Osteoblast (primary cell): ENCODE measurements at regions not wholly inside any gene's neighbourhood (a gene's known extent, or its start where the extent isn't known, plus 50 kb on each side); places are given as distances from the start of the nearest gene placed in this dataset.

ENCODE experiments used
- DNase-seq: peaks from one replicate; pipeline ENCODE4 v3.0.0; 2011; ENCODE audit warnings: low spot score, mixed read lengths; ENCODE audit not compliant: insufficient read length; ENCODE audit errors: missing footprints
- H2AFZ ChIP-seq: 2 replicates; pipeline ENCODE4 v1.6.0; 2011; ENCODE audit warnings: mild to moderate bottlenecking, low read length
- H3K27ac ChIP-seq: 2 replicates; pipeline ENCODE4 v1.5.1; 2011; ENCODE audit warnings: mild to moderate bottlenecking, low read depth, low read length, moderate library complexity
- H3K27me3 ChIP-seq: 2 replicates; pipeline ENCODE4 v1.6.0; 2012; ENCODE audit warnings: mild to moderate bottlenecking, control low read depth, inconsistent platforms, low read length, moderate library complexity; ENCODE audit not compliant: insufficient read depth
- H3K36me3 ChIP-seq: 2 replicates; pipeline ENCODE4 v1.5.1; 2011; ENCODE audit warnings: mild to moderate bottlenecking, low read length, control low read depth, moderate library complexity; ENCODE audit not compliant: insufficient read depth
- H3K4me1 ChIP-seq: 2 replicates; pipeline ENCODE4 v1.5.1; 2011; ENCODE audit warnings: mild to moderate bottlenecking, low read length, control low read depth, moderate library complexity; ENCODE audit not compliant: insufficient read depth
- H3K4me2 ChIP-seq: 2 replicates; pipeline ENCODE4 v1.6.0; 2011; ENCODE audit warnings: mild to moderate bottlenecking, low read length; ENCODE audit not compliant: insufficient read depth
- H3K4me3 ChIP-seq: fragments of 200-600 bp; sonication (generic); 3 replicates; pipeline ENCODE4 v1.5.1; 2012; ENCODE audit warnings: mild to moderate bottlenecking, low read length, inconsistent platforms; ENCODE audit not compliant: insufficient read depth
- H3K79me2 ChIP-seq: 2 replicates; pipeline ENCODE4 v1.6.0; 2012; ENCODE audit warnings: mild to moderate bottlenecking, low read length, control low read depth, inconsistent platforms; ENCODE audit not compliant: insufficient read depth
- H3K9me3 ChIP-seq: 2 replicates; pipeline ENCODE4 v1.5.1; 2011; ENCODE audit warnings: low read depth, low read length, control low read depth
- H4K20me1 ChIP-seq: 2 replicates; pipeline ENCODE4 v1.6.0; 2012; ENCODE audit warnings: mild to moderate bottlenecking, low read length, control low read depth; ENCODE audit not compliant: insufficient read depth
- TF ChIP-seq, protein P1 (sequence below): IDR thresholded peaks from 2 replicates; pipeline ENCODE4 v1.5.1; 2011; ENCODE audit warnings: mild to moderate bottlenecking, low read depth, low read length, moderate library complexity; ENCODE audit errors: extremely low read depth

DNA sequence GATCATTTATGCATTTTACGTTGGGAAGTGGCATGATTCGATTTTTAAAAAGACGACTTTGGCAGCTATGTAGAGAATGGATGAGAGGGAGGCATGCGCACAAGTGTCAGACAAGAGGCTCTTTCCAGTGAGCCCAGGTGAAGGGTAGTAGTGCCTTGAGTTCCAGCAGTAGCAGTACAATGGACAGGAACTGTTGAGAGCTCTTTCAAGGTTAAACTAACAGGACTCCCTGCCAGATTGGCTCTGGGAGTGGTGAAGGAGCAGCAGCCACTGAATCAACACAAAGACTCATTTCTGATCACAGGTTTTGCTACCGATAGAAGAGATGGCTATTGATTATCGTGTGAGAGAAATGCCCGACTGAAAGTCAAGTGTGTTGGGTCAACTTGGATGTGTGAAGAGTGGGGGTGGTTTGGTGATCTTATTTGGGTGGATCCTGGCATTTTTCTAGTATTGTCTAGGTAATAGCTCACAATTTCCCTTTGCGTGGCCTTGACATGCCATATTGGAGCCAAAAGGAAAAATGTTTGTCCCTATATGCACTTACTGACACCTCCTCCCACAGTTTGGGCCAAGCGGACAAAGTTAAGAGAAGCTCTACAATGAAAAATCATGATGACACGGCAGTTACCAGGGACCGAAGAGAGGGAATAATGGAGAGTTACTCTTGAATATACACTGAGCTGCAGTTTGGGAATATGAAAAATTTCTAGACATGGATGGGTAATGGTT lies 81.6 kb upstream of the MDFIC2 start:
- Histone ChIP-seq H3K4me3 (no peak overlapping the region), H4K20me1 (no peaks in the 10 kb centered on the region), H3K9me3 (no peaks in the 10 kb centered on the region), H3K79me2 (no peaks in the 10 kb centered on the region), H3K36me3 (no peaks in the 10 kb centered on the region), H2AFZ (no peak overlapping the region), H3K27me3 (no peaks in the 10 kb centered on the region), H3K27ac (no peak overlapping the region), H3K4me2 (no peak overlapping the region), H3K4me1 (no peaks in the 10 kb centered on the region)
- TF ChIP-seq, protein P1, sequence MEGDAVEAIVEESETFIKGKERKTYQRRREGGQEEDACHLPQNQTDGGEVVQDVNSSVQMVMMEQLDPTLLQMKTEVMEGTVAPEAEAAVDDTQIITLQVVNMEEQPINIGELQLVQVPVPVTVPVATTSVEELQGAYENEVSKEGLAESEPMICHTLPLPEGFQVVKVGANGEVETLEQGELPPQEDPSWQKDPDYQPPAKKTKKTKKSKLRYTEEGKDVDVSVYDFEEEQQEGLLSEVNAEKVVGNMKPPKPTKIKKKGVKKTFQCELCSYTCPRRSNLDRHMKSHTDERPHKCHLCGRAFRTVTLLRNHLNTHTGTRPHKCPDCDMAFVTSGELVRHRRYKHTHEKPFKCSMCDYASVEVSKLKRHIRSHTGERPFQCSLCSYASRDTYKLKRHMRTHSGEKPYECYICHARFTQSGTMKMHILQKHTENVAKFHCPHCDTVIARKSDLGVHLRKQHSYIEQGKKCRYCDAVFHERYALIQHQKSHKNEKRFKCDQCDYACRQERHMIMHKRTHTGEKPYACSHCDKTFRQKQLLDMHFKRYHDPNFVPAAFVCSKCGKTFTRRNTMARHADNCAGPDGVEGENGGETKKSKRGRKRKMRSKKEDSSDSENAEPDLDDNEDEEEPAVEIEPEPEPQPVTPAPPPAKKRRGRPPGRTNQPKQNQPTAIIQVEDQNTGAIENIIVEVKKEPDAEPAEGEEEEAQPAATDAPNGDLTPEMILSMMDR: no peak
- no peak for DNase-seq

DNA sequence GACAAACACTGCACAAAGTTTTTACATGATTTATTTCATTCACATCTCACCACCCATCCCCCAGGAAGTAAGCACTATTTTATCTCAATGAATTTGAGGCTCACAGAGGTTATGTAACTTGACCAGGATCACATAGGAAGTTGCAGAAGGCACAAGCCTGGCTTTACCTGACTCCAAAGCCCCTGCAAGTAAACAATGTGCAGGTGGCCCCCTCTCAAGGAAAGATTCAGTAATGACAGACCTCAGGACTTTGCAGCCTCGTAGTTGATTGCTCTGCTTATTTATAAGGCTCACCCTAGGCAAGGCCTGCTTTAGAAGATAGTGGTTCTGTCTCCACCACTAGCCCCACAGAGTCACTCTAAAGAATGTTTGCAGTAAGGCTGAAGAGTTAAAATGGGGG lies 79.8 kb upstream of the MDFIC2 start:
- Histone ChIP-seq H3K4me3 (no peak overlapping the region), H3K79me2 (no peaks in the 10 kb centered on the region), H3K4me2 (no peak overlapping the region), H3K4me1 (no peaks in the 10 kb centered on the region), H3K27ac (no peak overlapping the region), H3K27me3 (no peaks in the 10 kb centered on the region), H4K20me1 (no peaks in the 10 kb centered on the region), H3K9me3 (no peaks in the 10 kb centered on the region), H3K36me3 (no peaks in the 10 kb centered on the region), H2AFZ (no peak overlapping the region)
- TF ChIP-seq, protein P1: no peak
- DNase-seq: no peak

DNA sequence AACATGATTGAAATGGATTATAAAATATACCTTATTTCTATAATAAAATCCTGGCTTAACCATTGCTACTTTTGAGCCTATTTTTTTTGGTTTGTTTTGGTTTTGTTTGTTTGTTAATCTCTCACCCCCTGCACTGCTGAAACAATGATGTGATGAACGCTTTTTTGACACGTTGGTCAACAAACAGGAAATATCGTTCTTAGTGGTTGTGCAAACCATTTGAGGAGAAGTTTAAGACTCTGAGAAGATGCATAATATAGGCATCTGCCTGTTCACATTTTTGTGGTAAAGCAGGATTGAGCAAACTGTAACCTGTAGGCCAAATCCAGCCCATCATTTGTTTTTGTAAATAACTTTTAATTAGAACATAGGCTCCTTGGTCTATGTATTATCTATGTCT lies 75.5 kb upstream of the MDFIC2 start:
- Histone ChIP-seq H3K4me3 (no peak overlapping the region), H3K9me3 (no peaks in the 10 kb centered on the region), H3K4me1 (no peaks in the 10 kb centered on the region), H3K36me3 (no peaks in the 10 kb centered on the region), H2AFZ (no peak overlapping the region), H3K27ac (no peak overlapping the region), H3K4me2 (no peak overlapping the region), H3K27me3 (no peaks in the 10 kb centered on the region), H3K79me2 (no peaks in the 10 kb centered on the region), H4K20me1 (no peaks in the 10 kb centered on the region)
- DNase-seq: no peak
- TF ChIP-seq, protein P1: no peak

DNA sequence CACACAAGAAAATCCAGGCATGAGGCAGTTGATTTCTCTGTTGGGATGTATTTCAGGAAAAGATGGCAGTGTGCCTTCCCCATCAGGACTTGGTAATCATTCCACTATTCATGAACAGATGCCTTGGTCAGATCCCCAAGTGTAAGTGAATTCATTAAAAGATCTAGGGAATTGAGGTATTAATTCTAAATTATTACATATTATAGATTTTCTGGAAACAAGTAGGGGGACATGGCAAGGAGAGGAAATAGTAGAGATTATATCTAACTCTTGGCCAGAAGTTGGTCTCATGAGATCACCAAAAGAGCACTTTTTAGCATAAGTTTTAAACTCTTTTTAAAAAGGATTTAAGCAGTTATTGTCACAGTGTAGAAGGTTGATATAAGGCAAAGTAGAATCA lies 74.4 kb upstream of the MDFIC2 start:
- no peaks in the 10 kb centered on the region for H4K20me1 ChIP-seq
- no peak overlapping the region for H3K4me2 ChIP-seq
- H3K27ac ChIP-seq: no peak overlapping the region
- no peaks in the 10 kb centered on the region for H3K9me3 ChIP-seq
- no peaks in the 10 kb centered on the region for H3K4me1 ChIP-seq
- no peak for DNase-seq
- TF ChIP-seq, protein P1: no peak
- H3K36me3 ChIP-seq: no peaks in the 10 kb centered on the region
- H3K4me3 ChIP-seq: no peak overlapping the region
- no peaks in the 10 kb centered on the region for H3K27me3 ChIP-seq
- H3K79me2 ChIP-seq: no peaks in the 10 kb centered on the region
- no peak overlapping the region for H2AFZ ChIP-seq
